ENCODE measurements at regions not wholly inside any gene's neighbourhood (a gene's known extent, or its start where the extent isn't known, plus 50 kb on each side); places are given as distances from the start of the nearest gene placed in this dataset.

DNA sequence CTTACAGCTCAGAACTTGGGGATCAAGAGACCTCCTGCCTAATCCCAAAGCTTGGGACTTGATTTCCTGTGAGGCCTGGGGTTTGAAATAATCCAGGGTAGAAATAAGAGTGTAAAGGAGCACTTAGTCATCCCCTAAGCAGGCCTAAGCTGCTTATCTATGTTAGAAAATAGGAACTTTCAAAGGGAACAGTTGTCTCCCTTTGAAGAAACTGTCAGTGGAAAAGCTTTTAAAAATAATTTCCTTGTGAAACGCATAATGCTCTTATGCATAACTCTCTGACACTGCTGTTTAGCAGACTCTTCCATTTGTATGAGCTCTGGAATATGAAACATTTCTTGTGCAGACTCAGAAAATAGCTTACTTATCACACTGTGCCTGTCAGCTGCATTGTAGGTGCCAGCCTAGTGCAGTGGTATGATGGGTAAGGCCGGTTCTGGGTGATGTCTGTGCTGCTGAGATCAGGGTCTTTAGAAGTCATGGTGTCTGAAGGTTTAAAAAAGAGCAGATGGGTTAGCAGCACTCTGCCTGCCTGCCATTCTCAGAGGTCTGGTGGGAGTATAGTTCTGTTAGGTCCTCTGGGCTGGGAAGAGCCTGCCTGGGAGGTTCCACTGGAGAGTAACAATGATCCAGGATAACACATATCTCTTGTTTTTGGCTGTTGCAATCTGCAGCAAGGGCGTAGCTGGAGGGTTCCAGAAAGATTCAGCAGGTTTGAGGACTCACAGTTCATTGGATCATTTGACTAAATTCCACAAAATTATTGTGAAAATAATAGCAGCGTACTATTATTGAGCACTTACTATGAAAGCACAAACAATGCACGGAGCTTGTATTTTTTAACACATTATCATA is 283.2 kb upstream of the MEX3C start:
- no peak overlapping the region for H3K4me3 ChIP-seq (ENCODE audit: low read depth, low read length)
- H2AFZ ChIP-seq = no peak overlapping the region
- H3K27ac ChIP-seq = no peak overlapping the region
- H3K9ac ChIP-seq = no peak overlapping the region
- TF ChIP-seq, protein P1, sequence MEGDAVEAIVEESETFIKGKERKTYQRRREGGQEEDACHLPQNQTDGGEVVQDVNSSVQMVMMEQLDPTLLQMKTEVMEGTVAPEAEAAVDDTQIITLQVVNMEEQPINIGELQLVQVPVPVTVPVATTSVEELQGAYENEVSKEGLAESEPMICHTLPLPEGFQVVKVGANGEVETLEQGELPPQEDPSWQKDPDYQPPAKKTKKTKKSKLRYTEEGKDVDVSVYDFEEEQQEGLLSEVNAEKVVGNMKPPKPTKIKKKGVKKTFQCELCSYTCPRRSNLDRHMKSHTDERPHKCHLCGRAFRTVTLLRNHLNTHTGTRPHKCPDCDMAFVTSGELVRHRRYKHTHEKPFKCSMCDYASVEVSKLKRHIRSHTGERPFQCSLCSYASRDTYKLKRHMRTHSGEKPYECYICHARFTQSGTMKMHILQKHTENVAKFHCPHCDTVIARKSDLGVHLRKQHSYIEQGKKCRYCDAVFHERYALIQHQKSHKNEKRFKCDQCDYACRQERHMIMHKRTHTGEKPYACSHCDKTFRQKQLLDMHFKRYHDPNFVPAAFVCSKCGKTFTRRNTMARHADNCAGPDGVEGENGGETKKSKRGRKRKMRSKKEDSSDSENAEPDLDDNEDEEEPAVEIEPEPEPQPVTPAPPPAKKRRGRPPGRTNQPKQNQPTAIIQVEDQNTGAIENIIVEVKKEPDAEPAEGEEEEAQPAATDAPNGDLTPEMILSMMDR (IDR thresholded peaks at IDR 0.05) = no peak
- no peak overlapping the region for H3K4me2 ChIP-seq (ENCODE audit: low read length)
- no peaks in the 10 kb centered on the region for H3K4me1 ChIP-seq
- H3K79me2 ChIP-seq = no peaks in the 10 kb centered on the region
- no peaks in the 10 kb centered on the region for H3K27me3 ChIP-seq (ENCODE audit: control insufficient read depth, insufficient read depth, low read length)
- no peaks in the 10 kb centered on the region for H3K36me3 ChIP-seq (ENCODE audit: control insufficient read depth, insufficient read depth, low read length)
- H3K9me3 ChIP-seq (ENCODE audit: control insufficient read depth, low read length) = no peaks in the 10 kb centered on the region

DNA sequence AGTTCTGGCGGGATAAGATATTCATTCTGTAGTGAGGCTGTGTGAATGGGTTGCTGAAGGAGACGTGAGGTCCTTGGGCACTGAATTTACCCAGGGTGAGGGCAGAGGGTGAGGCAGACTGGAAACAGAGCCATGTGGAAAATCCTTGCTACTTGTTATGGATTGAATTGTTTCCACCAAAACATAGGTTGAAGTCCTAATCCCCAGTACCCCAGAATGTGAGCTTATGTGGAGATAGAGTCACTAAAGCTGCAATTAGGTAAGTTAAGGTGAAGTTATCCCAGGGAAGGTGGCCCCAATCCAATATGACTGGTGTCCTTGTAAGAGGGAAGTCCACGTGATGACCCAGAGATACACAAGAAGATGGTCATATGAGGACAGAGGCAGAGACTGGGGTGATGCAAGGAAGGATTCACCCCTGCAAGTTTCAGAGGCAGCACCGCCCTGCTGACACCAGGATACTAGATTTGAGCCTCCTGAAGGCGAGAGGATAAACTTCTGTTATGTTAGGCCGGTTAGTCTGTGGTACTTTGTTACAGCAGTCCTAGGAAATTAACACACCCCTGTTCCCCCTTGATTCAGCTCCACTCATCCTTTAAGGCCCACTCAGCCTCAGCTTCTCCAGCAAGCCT is 289.4 kb upstream of the MEX3C start:
- Histone ChIP-seq H3K79me2 (no peaks in the 10 kb centered on the region), H3K27me3 (ENCODE audit: control insufficient read depth, insufficient read depth, low read length) (no peaks in the 10 kb centered on the region), H3K4me1 (no peaks in the 10 kb centered on the region), H3K4me2 (ENCODE audit: low read length) (no peak overlapping the region), H3K4me3 (ENCODE audit: low read depth, low read length) (no peak overlapping the region), H3K36me3 (ENCODE audit: control insufficient read depth, insufficient read depth, low read length) (no peaks in the 10 kb centered on the region), H2AFZ (no peak overlapping the region), H3K9me3 (ENCODE audit: control insufficient read depth, low read length) (no peaks in the 10 kb centered on the region), H3K27ac (no peak overlapping the region), H3K9ac (no peak overlapping the region)
- TF ChIP-seq, protein P1 (IDR thresholded peaks at IDR 0.05) = no peak

DNA sequence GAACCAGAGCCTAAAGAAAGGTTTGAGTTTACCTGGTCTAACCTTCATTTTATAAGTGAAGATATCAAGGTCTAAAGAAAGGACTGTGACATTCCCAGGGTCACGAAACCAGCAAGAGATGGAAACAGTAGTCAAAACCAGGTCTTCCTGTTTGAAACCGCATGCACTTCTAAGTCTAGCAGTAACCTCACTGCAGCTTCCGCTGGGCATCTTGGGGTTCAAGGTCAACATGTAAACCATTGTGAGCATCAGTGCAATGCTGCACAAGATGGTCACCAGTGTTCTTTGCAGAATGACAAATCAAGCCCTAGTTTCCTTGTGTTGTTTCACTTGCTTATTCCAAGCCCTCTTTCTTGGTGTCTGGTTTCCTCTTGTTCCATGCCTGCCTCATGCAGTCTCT is 292.9 kb upstream of the MEX3C start:
- H3K36me3 ChIP-seq (ENCODE audit: control insufficient read depth, insufficient read depth, low read length) = no peaks in the 10 kb centered on the region
- H2AFZ ChIP-seq = no peak overlapping the region
- TF ChIP-seq, protein P1 (IDR thresholded peaks at IDR 0.05) = no peak
- H3K4me1 ChIP-seq = no peaks in the 10 kb centered on the region
- no peaks in the 10 kb centered on the region for H3K9me3 ChIP-seq (ENCODE audit: control insufficient read depth, low read length)
- no peak overlapping the region for H3K4me2 ChIP-seq (ENCODE audit: low read length)
- no peaks in the 10 kb centered on the region for H3K79me2 ChIP-seq
- H3K27ac ChIP-seq = no peak overlapping the region
- no peak overlapping the region for H3K4me3 ChIP-seq (ENCODE audit: low read depth, low read length)
- no peak overlapping the region for H3K9ac ChIP-seq
- no peaks in the 10 kb centered on the region for H3K27me3 ChIP-seq (ENCODE audit: control insufficient read depth, insufficient read depth, low read length)

DNA sequence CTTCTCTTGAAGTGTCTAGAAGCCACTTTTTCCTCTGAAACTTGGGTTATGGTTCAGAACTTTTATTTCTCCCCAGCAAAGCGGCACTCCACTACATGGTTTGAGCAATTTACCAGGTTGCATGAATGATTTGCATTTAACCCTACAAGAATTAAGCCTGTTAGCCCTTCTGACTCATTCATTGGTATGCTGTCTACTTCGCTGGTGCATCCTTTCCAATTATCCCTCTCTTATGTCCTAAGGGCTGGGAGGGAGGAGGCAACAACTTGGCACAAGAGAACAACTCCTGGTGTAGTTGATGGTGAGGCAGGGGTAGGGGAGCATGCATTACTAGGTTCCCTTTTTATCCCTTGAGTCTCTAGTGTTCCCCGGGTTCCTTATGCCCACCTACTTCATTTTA is 293.4 kb upstream of the MEX3C start:
- Histone ChIP-seq H3K9me3 (ENCODE audit: control insufficient read depth, low read length) (no peaks in the 10 kb centered on the region), H3K27me3 (ENCODE audit: control insufficient read depth, insufficient read depth, low read length) (no peaks in the 10 kb centered on the region), H3K4me2 (ENCODE audit: low read length) (no peak overlapping the region), H3K79me2 (no peaks in the 10 kb centered on the region), H3K4me3 (ENCODE audit: low read depth, low read length) (no peak overlapping the region), H3K36me3 (ENCODE audit: control insufficient read depth, insufficient read depth, low read length) (no peaks in the 10 kb centered on the region), H3K4me1 (no peaks in the 10 kb centered on the region), H3K9ac (no peak overlapping the region), H3K27ac (no peak overlapping the region), H2AFZ (no peak overlapping the region)
- TF ChIP-seq, protein P1 (IDR thresholded peaks at IDR 0.05) = no peak

Data from parathyroid adenoma (tissue), 2 donors.